NCI-H128 (cell line): ENCODE measurements at regions not wholly inside any gene's neighbourhood (a gene's known extent, or its start where the extent isn't known, plus 50 kb on each side); places are given as distances from the start of the nearest gene placed in this dataset.
"Not testable (repeated sequence)": the region's sequence is repeated elsewhere in the genome, so short reads cannot be mapped to it uniquely, and the experiment has no call there.

Experiments used
- DNase-seq: peaks from one replicate; lab custom pipeline; 2025; ENCODE audit not compliant: unreplicated experiment; lab: John Stamatoyannopoulos, UW

DNA sequence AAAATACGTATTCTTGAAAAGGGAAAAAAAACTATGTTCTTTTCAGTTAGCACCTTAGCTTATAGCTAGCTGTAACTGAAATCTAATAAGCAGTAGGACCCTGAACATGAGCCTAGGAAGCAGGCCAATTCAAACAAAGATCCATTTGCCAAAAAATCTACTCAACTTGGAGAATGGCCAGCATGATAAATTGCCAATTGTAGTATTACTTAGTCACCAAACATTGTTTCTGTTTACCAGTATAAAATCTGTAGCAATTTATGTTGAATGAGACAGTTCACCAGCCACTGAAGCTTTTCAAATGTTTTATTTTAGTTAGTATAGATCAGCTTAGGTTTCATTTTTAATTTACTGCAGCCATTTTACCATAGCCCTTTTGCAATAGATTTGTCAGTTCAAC is 323.6 kb upstream of the DIPK2B start:
- DNase-seq, result no peak

- DNase-seq, result no peak
These were observed 317.9 kb upstream of the DIPK2B start for GRCh38 chrX:45518552-45518951.

DNA sequence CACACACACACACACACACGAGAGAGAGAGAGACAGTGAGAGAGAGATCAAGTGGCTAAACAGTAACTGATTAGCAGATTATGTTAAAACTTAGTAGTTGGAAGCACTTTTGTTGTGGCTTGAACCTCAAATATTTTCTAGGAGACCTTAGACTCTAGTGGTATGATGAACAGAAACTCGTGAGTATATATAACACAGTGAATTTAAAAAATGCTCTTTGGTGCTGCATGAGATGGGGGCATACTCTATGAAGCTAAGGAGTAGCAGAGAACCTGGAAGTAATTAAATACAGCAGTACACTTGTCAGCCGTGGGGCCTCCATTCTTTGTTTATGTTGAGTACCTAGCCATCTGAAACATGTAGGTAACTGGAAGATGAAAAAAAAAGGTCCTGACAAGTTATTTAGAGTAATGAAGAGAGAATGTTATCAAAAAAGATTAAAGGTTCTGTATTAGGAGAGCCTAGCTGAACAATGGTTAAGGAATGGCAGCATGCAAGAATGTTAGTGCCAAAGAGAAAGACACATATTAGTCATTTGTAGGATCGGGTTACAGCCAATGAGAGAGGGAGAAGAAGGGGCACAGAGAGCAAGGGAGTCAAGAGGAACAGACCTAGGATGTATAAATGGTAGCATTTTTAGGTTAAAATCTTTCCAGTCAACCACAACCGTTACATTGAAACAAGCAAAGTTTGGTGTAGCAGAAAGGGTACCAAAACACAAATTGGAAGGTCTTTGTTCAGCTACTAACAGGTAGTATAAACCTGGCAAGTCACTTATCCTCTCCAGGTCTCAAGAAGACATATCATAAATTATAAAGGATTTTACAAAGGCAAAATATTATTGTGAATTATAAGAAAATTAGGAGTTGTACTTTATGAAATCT is 316.7 kb upstream of the DIPK2B start:
- no peak for DNase-seq

DNA sequence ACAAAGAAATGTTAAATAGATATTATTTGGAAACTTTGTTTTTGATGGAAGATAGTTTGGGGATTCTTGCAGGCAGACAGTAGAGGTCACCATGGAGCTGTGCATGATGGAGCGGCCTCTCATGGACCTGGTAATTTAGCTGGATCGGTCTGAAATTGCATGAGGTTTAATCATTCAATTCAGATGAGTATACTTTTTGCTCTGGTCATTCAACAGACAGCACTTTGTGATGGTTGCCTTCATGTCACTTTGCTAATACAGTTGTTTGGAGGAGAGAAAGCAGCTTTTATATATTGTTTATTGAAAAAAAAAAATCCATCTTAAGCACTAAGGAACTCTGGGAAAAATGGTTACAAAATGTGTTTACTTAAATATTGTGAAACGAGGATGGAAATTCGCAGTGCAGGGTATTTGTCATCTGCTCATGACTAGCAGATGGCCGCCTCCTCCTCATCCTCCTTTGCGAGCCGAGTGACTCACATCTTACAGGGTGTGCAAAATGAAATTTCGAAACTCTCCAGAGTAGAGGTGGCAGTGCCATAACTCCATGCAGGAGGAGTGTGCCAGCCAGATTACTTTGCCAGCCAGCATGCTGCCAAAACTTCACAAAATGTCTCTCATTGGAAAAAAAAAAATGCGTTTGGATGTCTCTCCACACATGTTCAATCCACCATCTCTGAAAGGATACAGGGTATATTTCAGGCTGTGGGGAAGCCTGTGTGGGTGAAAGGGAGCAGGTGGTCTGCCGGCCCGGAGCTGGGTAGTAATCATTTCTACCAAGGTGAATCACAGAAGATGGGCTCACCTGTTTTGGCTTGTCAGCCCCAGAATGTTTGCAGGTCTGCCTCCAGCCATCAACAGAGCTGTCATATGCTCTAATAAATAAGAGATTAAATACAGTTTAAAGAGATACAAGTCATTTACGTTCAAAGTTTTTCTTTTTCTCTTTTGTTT is 314.9 kb upstream of the DIPK2B start:
- DNase-seq, result no peak

- DNase-seq, result no peak
These were observed 312.4 kb upstream of the DIPK2B start for GRCh38 chrX:45513042-45513441.

DNA sequence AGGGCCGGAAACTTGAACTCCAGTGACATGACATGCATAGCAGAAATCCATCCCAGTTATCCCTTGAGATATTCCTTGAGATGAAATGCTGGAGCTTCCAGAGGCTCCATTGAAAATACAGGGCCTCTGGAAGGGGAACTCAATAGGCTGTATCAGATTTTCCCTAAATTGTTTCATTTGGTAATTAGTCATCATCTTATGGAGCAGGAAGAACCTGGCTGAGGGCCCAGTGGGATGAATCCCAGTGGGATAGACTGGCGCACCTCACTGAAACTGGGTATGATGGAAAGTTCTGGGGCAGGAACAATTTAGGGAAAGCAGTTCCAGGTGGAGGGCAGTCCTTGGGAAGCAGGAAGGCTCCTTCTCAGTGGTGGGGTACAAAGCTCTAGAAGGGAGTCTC is 307.8 kb upstream of the DIPK2B start:
- no peak for DNase-seq

- DNase-seq, result no peak
These were observed 305.6 kb upstream of the DIPK2B start for GRCh38 chrX:45506149-45506730.

- DNase-seq, result no peak
These were observed 304.5 kb upstream of the DIPK2B start for GRCh38 chrX:45505214-45505613.

DNA sequence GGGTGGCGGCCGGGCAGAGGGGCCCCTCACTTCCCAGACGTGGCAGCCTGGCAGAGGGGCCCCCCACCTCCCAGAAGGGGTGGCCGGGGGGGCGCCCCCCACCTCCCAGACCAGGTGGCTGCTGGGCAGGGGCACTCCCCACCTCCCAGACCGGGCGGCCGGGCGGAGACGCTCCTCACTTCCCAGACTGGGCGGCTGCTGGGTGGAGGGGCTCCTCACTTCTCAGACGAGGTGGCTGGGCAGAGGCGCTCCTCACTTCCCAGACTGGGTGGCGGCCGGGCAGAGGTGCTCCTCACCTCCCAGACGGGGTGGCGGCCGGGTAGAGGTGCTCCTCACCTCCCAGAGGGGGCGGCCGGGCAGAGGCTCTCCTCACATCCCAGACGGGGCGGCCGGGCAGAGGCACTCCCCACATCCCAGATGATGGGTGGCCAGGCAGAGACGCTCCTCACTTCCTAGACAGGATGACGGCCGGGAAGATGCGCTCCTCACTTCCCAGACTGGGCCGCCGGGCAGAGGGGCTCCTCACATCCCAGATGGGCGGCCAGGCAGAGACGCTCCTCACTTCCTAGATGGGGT is 303.2 kb upstream of the DIPK2B start:
- DNase-seq, result not testable (repeated sequence)

DNA sequence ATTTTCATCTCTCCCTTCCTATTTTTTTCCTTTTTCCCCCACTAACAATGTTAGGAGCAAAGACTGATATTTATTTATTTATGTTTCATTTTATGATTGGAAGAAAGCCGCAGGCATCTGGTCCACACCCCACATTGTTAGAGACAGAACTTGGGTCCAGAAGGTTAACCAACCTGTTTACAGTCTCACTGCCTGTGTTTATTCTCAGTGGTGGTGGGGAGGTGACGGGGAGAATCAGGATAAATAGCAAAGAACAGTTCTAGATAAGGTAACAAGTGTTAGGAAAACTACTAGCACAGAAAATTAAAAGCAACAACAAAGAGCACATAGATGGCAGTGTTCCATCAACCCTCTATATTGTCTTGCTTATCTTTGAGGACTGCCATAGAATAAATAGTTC is 301.7 kb upstream of the DIPK2B start:
- no peak for DNase-seq

GRCh38 chrX:45497290-45497689 is 296.6 kb upstream of the DIPK2B start:
- DNase-seq, result no peak

GRCh38 chrX:45485719-45486118 is 285.0 kb upstream of the DIPK2B start:
- DNase-seq, result no peak

DNA sequence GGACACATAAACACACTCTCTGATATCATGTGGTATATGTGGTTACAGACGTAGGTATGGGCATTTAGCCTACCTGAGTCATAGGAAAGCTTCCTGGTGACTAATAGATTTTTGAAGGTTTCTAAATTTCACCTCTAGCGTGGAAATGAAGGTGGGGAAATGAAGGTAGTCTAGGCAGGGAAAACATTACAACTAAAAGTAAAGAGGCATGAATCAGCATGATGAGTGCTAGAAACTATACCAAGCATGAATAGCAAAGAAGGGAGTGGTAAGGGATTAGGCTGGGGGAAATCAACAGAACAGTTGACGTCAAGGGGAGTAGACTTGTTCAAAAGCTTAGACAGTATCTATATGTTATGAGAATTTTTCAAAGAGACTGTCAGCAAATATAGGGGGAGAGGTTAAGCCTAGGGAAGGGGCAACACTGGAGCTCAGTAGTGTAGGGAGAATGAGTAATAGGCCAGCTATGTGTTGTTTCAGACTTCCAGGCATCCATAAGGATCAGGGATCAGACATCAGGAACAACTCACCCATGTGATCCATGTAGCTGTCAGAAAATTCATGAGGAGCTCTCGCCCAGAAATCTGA is 279.3 kb upstream of the DIPK2B start:
- DNase-seq, result no peak

- no peak for DNase-seq
These were observed 278.6 kb upstream of the DIPK2B start for GRCh38 chrX:45479196-45479834.

- no peak for DNase-seq
These were observed 272.3 kb upstream of the DIPK2B start for GRCh38 chrX:45472968-45473367.

DNA sequence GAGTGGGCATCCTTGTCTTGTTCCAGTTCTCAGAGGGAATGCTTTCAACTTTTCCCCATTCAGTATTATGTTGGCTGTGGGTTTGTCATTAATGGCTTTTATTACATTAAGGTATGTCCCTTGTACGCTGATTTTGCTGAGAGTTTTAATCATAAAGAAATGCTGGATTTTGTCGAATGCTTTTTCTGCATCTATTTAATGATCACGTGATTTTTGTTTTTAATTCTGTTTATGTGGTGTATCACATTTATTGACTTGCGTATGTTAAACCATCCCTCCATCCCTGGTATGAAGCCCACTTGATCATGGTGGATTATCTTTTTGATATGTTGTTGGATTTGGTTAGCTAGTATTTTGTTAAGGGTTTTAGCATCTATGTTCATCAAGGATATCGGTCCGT is 266.9 kb upstream of the DIPK2B start:
- DNase-seq, result not testable (repeated sequence)

DNA sequence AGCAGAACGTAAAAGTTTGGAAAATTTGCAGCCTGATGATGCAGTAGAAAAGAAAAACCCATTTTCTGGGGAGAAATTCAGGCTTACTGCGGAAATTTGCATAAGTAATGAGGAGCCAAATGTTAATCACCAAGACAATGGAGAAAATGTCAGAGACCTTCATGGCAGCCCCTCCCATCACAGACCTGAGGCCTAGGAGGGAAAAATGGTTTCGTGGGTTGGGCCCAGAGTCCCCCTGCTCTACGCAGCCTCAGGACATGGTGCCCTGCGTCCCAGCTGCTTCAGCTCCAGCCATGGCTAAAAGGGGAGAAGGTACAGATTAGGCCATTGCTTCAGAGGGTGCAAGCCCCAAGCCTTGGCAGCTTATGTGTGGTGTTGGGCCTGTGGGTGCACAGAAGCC is 255.1 kb upstream of the DIPK2B start:
- not testable (repeated sequence) for DNase-seq

GRCh38 chrX:45454290-45454689 is 253.6 kb upstream of the DIPK2B start:
- no peak for DNase-seq

DNA sequence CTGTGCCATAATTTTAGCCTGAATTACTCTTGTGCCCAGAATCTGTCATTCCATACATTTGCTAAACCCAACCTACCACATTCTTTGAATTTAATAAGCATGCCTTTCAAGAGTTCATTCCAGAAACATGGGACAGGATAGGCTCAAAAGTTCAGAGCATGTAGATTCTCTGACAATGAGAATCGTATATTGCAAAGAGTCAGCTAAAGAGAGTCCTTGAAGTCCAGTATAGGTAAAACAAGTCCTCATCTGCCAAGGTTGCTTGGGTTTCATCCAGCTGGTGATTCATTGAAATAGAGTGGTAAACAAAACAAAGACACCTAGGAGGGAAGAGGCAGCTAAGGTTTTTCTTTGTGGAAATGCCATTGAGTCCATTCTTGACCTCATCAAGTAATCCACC is 249.3 kb upstream of the DIPK2B start:
- DNase-seq, result no peak

GRCh38 chrX:45447995-45448394 is 247.3 kb upstream of the DIPK2B start:
- DNase-seq, result no peak
